Gastroesophageal sphincter (tissue), 3 donors: ENCODE measurements at regions not wholly inside any gene's neighbourhood (a gene's known extent, or its start where the extent isn't known, plus 50 kb on each side); places are given as distances from the start of the nearest gene placed in this dataset.

Experiments used
- CTCF ChIP-seq, 4 experiments: fragments of 200-600 bp in 2 of 4; fragments of 450-650 bp in 2 of 4; sonication (generic) in 1 of 4; IDR thresholded peaks; one replicate each; pipeline ENCODE4 v1.5.1; 2017 to 2019; ENCODE audit warnings: antibody characterized with exemption in 4 of 4, mild to moderate bottlenecking in 2 of 4, moderate library complexity in 2 of 4
- EP300 ChIP-seq: sonication (generic); formaldehyde crosslinking; IDR thresholded peaks from one replicate; pipeline ENCODE4 v1.6.1; 2017; ENCODE audit warnings: antibody characterized with exemption, mild to moderate bottlenecking
- POLR2A ChIP-seq, 2 donors: fragments of 450-650 bp; IDR thresholded peaks; one replicate each; pipeline ENCODE4 v1.6.1; 2017; ENCODE audit warnings: antibody characterized with exemption in 2 of 2, mild to moderate bottlenecking in 2 of 2, moderate library complexity in 1 of 2
- POLR2AphosphoS5 ChIP-seq: sonication (generic); formaldehyde crosslinking; IDR thresholded peaks from one replicate; pipeline ENCODE4 v1.6.1; 2017; ENCODE audit warnings: antibody characterized with exemption

GRCh38 chr9:16126042-16126441 lies 573.2 kb downstream of the CCDC171 start:
- TF ChIP-seq CTCF (IDR thresholded peaks at IDR 0.05), result no peak
- TF ChIP-seq POLR2A (IDR thresholded peaks at IDR 0.05), result no peak
- TF ChIP-seq EP300, result no peak
- TF ChIP-seq POLR2AphosphoS5, result no peak
